ENCODE measurements at regions not wholly inside any gene's neighbourhood (a gene's known extent, or its start where the extent isn't known, plus 50 kb on each side); places are given as distances from the start of the nearest gene placed in this dataset.
A peak's percentile ranks its signal among the peaks of the same experiment; 100 is the strongest.

DNA sequence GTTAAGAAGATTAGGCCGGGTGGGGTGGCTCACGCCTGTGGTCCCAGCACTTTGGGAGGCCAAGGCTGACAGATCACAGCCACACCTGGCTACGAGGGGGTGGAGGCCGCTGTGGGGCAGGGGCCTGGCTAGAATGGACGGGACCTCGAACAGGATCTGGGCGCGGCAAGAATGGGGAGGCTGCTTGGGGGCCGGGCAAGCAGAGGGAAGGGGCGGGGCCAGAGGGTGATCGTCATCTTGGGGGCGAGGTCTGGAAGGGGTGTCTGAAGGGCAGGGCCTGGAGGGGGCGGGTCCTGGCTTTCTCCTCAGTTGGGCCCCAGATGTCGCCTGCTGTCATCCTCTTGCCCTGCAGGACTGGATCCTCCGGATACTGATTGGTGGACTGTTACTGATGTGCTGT is 57.3 kb upstream of the ENPEP start:
- Histone ChIP-seq H2BK15ac (ENCODE audit: low read depth, low read length) (no peak overlapping the region), H3K9ac (ENCODE audit: extremely low read depth, insufficient read length, low read length) (no peak overlapping the region), H4K5ac (ENCODE audit: insufficient read length, low read depth, low read length) (no peak overlapping the region), H4K8ac (replicated peaks; ENCODE audit: insufficient read length, low read depth, low read length) (no peak overlapping the region), H3K18ac (ENCODE audit: insufficient read length, low read depth, low read length) (no peak overlapping the region), H2BK12ac (ENCODE audit: insufficient read length, low read depth, low read length) (no peak overlapping the region), H3K27ac (ENCODE audit: insufficient read length, low read depth, low read length) (no peak overlapping the region), H2BK120ac (ENCODE audit: low read depth, low read length, poor library complexity, severe bottlenecking) (no peak overlapping the region), H2AFZ (ENCODE audit: low read length) (no peak overlapping the region), H3K4me1 (ENCODE audit: insufficient read depth, low read length) (no peaks in the 10 kb centered on the region), H4K91ac (ENCODE audit: insufficient read length, low read depth, low read length) (no peak overlapping the region), H3K79me1 (ENCODE audit: insufficient read depth, low read depth, low read length, poor library complexity, severe bottlenecking) (no peaks in the 10 kb centered on the region), H3K27me3 (ENCODE audit: insufficient read depth, low read length) (no peaks in the 10 kb centered on the region; the same call in 1 of the 2 replicates), H3K56ac (ENCODE audit: insufficient read length, low read depth, low read length) (no peak overlapping the region), H2BK20ac (ENCODE audit: low read depth, low read length, poor library complexity, severe bottlenecking) (no peak overlapping the region), H3K23ac (ENCODE audit: insufficient read length, low read depth, low read length) (no peak overlapping the region), H3K14ac (ENCODE audit: insufficient read depth, low read length) (no peak overlapping the region), H2BK5ac (ENCODE audit: insufficient read length, low read length) (no peak overlapping the region), H4K20me1 (ENCODE audit: control insufficient read depth, insufficient read depth, insufficient read length) (no peaks in the 10 kb centered on the region), H3K79me2 (ENCODE audit: insufficient read depth, low read length) (no peaks in the 10 kb centered on the region), H3K23me2 (ENCODE audit: insufficient read length, low read depth, low read length, poor library complexity, severe bottlenecking) (no peaks in the 10 kb centered on the region), H2AK5ac (ENCODE audit: insufficient read length, low read length) (no peak overlapping the region), H3T11ph (ENCODE audit: low read length) (no peak overlapping the region), H3K4ac (ENCODE audit: low read depth, low read length) (no peak overlapping the region), H3K4me2 (ENCODE audit: insufficient read depth, insufficient read length, low read length) (no peak overlapping the region), H3K9me3 (ENCODE audit: control insufficient read depth, low read depth, low read length) (no peaks in the 10 kb centered on the region)
- DNase-seq = peak; percentile 77
- no CpG with 5 or more reads among the region's 15 CpGs for WGBS (ENCODE audit: extremely low coverage, insufficient read length, low lambda C conversion rate)
- Mint-ChIP-seq H3K9me3 (peaks cover 7 to 15% of the 10 kb centered on the region in 2 experiments; a peak in 3 of 5 replicates), H3K36me3 (ENCODE audit: insufficient read depth in 1 of 3, low read depth in 3 of 3) (peaks cover 4 to 29% (median 9%) of the 10 kb centered on the region in 3 experiments; a peak in 6 of 7 replicates), H3K27ac (no peak overlapping the region), H3K27me3 (ENCODE audit: low read depth) (peaks cover 31% of the 10 kb centered on the region), H3K4me3 (no peak overlapping the region), H3K4me1 (peaks cover 5 to 8% of the 10 kb centered on the region in 2 experiments)
- TF ChIP-seq CTCF (conservative IDR thresholded peaks at IDR 0.05) = no peak

Data from H9 (cell line).